ENCODE measurements at regions not wholly inside any gene's neighbourhood (a gene's known extent, or its start where the extent isn't known, plus 50 kb on each side); places are given as distances from the start of the nearest gene placed in this dataset.

- no peak for DNase-seq
Measured at GRCh38 chr2:168340931-168341330, 93.5 kb upstream of the STK39 start.

DNA sequence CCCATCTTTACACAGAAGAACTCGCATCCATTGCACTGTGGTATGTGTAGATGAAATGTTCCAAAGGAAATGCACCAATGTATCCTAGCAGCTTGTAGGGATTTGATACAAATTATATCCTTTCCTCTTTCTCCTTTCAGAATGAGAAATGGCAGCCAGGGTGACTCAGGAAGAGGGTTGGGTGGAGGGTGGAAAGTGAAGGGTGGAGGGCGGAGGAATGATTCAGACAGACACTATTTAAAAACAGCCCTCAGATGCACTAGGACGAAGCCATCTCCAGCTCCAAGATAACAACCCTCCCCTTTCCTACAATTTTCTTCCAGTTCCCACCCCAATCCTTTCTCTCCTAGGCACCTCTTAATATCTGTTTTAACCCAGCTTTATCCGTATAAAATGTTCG lies 96.2 kb upstream of the STK39 start:
- no peak for DNase-seq

DNA sequence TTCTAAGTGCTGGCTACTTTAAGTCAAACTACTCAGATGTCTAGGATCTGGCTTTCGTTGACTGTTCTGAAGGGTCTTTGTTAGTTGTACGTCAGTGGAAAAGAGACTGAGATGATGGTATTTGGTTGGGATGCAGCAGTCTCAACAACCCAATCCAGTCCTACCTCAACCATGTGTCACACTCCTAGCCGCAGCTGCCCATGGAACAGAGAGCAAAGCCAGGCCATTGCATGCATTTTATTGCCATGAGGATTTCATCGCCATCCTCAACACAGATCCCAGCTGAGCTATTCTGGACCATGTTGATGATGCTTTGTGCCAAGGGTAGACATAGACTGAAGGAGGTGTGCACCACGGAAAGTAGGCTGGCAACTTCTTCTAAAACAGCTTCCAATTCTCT lies 97.3 kb upstream of the STK39 start:
- DNase-seq = no peak

- DNase-seq = no peak
Measured at GRCh38 chr2:168345601-168346000, 98.2 kb upstream of the STK39 start.

DNA sequence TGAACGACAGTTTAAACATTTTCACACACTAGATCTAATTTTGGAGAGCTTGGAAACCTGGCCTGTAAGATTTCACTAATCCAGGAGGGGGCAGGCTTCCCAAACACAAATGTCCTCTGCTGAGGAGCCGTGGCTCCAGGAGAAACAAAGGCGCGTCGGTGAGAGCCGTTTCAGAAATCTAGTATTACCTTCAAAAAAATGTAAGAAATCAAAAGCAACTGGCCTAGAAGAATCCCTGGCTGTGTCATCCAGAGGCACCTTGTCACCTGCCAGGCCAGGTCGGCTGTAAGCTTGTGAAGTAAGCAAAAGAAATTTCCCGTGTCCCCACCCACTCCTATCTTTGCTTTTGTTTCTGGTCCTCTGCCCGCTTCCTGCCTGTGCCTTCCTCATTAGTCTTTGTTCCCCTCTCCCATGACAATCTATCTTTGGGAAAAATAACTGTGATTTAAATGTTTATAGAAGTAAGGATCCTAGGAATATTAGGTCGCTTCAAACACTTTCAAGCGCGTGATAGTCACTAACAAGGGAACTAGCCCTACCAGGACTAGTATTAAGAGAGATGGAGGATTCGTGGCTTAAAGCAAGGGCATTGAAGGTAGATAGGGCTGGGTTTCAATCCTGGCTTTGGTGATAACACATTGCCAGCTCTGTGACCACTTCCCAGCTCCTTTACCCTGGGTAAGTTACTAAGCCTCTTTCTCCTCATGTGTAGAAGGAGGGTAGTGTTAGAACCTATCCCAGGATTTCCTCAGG lies 99.5 kb upstream of the STK39 start:
- peak; percentile 72 for DNase-seq

DNA sequence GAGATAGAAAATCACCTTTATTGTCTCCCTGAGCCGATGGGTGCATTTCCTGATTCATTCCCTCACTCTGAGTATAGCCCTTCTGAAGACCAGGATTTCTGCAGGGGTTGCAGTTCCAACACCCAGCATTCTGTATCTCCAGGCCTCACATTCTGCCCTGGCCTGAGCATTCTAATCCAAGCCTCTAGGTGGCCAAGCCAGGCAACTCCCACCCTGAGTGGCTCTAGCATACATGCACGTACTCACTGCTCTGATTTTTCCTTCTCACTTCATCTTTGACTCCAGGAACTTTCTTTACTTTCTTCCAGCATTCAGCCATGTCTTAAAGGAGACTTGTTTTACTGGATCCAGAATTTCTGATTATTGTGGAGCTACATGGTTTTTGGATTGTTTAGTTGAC lies 100.7 kb upstream of the STK39 start:
- no peak for DNase-seq

- DNase-seq = no peak
Measured at GRCh38 chr2:168350380-168350779, 103.0 kb upstream of the STK39 start.

DNA sequence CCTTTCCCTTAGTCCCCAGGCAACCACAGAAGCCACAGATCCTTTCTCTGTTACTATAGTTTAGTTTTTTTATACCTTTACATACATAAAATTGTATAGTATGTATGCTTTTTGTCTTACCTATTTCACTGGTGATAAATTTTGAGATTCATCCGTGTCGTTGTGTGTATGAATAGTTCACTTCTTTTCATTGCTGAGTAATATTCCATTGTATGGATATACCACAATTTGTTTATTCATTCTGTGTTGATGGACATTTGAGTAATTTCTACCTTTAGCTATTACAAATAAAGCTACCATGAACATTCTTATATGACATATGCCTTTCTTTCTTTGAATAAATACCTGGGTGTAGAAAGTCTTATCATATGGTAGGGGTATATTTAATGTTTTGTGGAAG lies 102.8 kb upstream of the CERS6 start:
- no peak for DNase-seq

GRCh38 chr2:168354499-168354898 lies 101.6 kb upstream of the CERS6 start:
- DNase-seq = no peak

- DNase-seq = no peak
Measured at GRCh38 chr2:168355121-168355520, 101.0 kb upstream of the CERS6 start.

DNA sequence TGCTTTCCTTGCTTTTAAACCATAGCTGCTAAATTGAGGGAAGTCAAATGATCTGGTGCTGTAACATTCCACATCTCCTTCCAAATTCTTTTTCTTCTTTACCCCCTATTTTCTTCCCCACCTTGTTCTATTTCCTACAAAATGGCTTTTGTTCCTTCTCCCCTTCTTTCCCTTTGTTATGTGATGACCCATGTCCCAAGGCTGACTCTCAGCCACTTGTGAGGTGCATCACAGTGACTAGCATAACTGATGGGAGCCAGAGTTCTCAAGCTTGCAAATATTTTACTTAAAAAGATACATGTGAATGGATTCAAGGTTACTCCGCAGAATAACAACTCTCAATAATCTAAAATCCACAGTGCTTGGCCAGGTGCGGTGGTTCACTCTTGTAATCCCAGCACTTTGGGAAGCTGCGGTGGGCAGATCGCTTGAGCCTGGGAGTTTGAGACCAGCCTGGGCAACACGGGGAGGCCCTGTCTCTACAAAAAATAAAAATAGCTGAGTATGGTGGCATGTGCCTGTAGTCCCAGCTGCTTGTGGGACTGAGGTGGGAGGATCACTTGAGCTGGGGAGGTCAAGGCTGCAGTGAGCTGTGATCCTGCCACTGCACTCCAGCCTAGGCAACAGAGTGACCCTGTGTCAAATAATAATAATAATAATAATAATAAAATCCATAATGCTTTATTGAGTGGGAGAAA lies 100.1 kb upstream of the CERS6 start:
- DNase-seq = no peak

GRCh38 chr2:168356477-168356835 lies 99.6 kb upstream of the CERS6 start:
- no peak for DNase-seq

- DNase-seq = no peak
Measured at GRCh38 chr2:168357797-168358472, 98.1 kb upstream of the CERS6 start.

DNA sequence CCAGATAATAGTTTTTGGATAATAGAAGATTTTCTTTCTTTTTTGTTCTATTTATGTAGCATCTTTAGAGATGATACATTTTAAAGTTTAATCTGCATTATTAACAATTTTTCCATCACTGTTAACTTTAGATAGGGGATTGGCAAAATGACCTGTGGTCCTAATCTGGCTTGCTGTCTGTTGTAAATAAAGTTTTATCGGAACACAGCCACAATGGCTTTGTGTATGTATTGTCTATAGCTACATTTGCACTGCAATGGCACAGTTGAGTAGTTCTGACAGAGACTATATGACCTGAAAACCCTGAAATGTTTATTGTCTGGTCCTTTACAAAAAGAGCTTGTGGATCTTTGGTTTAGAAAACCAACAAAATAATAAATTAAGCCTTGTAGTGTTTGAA lies 97.0 kb upstream of the CERS6 start:
- DNase-seq = no peak

DNA sequence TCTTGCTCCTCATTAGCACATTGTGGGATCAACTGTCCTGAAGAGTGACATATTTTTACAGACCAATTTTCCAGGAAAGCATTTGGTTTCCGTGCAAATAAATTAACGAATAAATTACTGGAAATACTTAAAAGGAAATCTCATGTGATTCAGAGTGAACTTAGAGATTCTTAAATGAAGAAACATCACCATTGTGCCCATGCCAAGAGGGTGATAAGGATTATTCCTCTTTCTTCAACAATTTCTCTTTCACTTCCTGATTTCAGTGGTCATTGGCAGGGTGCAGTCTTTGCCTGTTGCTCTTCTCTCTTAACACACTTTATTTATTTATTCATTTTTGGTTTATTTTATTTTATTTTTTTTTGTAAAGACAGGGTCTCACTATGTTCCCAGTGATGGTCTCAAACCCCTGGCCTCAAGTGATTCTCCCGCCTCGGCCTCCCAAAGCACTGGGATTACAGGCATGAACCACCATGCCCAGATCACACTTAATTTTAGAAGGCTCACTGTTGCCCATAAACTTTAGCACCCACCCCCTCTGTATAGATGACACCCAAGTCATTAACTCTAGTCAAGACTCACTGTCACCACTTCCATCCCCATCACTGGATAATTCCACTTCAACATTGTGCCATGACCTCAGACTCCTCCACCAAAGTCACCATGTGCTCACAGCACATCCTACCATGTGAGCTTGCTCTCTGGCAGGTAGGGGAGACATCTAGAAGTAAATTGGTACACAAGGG lies 92.6 kb upstream of the CERS6 start:
- DNase-seq = no peak

DNA sequence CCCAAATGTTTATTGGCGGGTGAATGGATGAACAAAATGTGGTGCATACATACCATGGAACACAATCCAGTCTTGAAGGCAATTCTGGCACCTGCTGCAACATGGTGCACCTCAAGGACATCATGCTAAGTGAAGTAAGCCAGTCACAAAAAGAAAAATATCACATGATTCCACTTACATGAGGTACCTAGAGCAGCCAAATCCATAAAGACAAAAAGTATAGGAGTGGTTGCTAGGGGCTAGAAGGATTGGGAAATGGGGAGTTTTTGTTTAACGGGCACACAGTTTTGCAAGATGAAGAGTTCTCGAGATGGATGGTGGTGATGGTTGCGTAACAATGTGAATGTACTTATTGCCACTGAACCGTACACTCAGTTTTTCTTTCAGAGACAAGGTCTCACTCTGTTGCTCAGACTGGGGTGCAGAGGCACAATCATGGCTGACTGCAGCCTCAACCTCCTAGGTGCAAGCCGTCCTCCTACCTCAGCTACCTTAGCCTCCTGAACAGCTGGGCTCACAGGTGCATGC lies 90.9 kb upstream of the CERS6 start:
- DNase-seq = no peak

DNA sequence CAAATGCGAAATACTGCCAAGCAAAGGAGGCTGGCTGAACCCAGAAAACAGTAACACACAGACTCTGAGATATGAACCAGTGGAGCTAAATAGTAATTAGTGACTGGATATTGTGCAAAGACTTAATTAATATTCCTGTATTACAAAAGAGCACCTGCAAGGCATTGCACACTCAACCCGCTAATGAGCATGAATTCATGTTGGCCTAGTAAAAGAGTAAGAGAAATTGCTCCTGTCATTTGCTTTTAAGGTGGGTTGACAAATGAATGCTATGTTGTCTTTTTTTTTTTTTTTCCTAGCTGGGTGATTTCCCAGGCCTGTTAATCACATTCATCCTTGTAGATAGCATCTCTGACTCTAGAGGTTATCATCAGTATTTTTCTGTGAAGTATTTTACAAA lies 87.0 kb upstream of the CERS6 start:
- DNase-seq = no peak

DNA sequence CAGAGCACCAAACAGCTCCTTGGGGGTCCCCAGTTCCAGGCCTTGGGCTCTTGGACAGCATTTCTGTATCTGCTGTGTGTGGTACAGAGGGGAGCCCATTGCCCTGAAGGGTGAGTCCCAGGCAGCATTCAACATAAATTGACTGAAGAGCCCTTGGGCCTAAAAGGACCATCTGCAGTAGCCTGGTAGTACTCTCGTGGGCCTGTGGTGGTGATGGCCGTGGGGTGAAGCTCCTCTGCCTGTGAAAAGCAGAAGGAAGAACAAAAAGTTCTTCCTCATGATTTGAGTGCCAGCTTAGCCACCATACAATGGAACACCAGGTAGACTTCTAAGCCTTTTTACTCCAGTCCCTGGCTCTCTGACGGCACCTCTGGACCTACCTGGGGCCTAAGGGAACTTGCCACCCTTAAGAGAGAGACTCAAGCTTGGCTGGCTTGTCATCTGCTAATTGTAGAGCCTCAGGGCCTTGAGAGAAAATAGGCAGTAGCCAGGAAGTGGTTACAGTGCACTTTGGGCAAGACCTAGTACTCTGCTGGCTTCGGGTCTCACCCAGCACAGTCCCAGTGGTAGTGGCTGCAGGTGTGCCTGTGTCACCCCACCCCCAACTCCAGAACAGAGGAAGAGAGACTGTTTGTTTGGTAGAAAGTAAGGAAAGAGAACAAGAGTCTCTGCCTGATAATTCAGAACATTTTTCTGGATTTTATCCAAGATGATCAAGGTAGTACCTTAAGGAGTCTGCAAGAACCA lies 84.6 kb upstream of the CERS6 start:
- no peak for DNase-seq

- no peak for DNase-seq
Measured at GRCh38 chr2:168373468-168373867, 82.6 kb upstream of the CERS6 start.

DNA sequence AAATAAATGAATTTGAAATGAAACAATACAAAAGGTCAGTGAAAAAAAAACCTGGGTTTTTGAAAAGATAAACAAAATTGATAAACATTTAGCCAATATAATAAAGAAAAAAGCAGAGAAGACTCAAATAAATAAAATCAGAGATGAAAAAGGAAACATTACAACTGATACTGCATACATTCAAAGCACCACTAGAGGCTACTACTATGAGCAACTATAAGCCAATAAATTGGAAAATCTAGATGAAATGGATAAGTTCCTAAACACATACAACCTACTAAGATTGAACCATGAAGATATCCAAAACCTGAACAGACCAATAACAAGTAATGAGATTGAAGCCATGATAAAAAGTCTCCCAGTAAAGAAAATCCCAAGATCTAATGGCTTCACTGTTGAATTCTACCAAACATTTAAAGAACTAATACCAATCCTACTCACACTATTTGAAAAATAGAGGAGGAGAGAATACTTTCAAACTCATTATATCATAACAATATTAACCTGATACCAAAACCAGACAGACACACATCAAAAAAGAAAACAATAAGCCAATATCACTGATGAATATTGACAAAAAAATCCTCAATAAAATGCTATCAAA lies 80.8 kb upstream of the CERS6 start:
- no peak for DNase-seq

DNA sequence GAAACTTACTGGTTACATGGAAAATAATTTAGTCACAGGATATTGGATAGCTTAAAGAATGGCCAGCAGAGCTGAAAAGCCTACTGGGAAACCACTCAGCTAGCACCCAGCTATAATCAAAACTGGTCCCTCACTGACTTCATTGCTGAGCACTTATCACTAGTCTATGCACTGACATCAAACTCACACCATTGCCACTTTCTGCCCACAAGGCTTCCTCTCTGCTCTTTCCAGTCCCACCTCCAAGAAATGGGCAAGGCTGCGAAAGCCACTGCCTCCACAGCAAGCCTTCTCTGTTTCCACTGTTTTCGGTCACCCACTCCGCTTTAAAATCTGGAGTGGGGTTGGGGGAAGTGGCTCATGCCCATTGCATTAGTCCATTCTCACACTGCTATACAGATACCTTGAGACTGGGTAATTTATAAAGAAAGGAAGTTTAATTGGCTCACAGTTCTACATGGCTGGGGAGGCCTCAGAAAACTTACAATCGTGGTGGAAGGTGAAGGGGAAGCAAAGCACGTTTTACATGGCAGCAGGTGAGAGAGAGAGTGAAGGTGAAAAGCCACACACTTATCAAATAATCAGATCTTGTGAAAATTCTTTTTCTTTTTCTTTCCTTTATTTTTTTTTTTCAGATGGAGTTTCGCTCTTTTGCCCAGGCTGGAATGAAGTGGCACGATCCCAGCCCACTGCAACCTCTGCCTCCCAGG lies 77.0 kb upstream of the CERS6 start:
- DNase-seq = peak; percentile 43

All from CD4-positive, alpha-beta T cell treated with Interleukin-12 subunit alpha and Interleukin-12 subunit beta, for 1 hour (primary cell).